Stimulated activated CD8-positive, alpha-beta memory T cell treated with anti-CD3 and anti-CD28 coated beads, Interleukin-7, amount 100 ng/mL, for 48 hours (primary cell): ENCODE measurements at regions not wholly inside any gene's neighbourhood (a gene's known extent, or its start where the extent isn't known, plus 50 kb on each side); places are given as distances from the start of the nearest gene placed in this dataset.

Source experiments
- DNase-seq, 2 donors: peaks; one replicate each; pipeline ENCODE4 v3.0.0-alpha.2; 2020; ENCODE audit warnings: low read depth in 1 of 2; ENCODE audit errors: extremely low read depth in 1 of 2

DNA sequence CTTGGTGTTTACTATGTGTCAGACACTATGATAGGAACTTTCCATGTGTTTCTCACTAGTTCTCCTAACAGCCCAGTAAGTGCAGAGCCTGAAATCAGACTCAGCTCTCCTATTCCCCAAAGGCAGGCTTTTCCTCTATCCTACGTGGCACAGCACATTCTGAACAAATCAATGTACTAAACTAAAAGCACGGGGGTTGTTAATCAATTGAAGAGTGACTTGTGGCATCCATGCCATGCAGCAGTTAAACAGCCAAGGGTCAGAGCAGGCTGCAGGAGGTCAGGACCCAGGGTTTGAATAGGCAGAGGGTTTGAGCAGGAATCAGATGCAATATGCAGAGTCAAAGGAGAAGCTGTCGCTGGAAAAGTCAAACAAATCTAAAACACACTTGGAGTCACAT lies 289.7 kb upstream of the LDB2 start:
- DNase-seq, result no peak

DNA sequence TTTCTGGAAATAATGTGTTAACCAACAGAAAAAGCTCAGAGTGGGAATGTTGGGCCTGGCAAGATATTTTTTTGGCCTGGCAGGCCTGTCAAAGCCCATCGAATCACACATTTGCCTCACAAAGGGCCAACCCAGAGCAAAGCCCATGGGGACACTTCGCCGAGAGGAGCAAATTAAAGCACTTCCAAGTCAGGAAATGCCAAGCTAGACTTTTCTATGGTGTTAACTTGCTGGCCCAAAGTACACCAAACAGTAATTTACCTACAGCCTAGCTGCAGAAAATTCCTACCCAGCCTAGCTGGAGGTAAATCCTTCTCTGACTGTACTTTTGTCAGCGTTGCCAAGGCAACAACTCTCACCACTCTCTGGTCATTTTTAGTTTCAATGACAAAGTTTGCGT lies 288.6 kb upstream of the LDB2 start:
- DNase-seq, result no peak

DNA sequence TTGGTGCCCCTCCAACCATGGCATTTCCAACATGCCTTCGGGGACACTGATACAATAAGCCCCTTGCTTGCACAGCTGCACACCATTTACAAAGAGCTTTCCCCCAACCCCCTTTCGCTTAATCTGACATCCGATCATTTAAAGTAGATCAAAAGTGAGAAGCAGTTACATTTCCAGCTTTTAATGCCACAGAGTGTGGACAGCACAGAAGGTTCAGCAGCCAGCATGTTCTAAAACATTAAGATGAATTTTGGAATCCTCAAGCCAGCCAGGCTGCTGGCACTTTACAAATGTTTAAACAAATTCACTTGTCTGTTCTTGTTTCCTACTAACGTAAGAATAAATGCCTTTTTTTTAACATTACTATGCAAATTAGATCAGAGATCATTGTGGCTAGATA lies 284.4 kb upstream of the LDB2 start:
- DNase-seq, result no peak

DNA sequence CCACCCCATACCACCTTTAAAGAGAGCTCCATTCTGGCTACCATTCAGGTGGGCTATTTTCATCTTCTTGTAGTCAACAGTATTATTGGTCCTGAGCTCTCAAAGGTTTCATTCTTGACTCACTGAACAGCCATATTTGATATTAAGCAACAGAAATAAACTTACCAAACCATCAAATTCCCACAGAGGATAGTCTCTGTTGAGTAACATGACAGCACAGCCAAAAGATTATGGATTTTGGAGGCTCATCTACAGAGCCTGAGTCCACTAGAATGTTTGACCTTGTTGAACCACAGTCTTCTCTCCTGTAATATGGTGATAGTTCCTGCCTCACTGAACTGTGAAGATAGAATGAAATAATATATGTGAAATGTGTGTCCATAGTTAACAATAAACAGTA lies 276.3 kb upstream of the LDB2 start:
- DNase-seq, result no peak

DNA sequence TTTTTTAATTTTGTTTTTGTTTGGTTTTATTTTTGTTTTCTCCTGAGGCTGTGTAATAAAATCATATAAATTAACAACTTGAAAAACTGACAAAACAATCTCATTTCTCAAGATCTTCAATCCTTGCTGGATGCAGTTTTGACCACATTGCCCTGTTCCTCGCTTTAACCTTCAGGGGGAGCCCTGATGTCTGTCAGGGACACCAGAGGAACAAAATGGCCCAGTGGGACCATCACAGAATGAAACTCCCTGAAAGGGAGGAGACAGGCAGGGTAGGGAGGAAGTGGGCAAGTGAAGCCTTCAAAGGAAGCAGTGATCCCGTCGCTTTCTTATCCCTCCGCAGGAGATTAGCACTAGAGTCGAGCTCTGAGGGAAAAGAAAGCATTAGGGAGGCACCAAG lies 274.9 kb upstream of the LDB2 start:
- no peak for DNase-seq

DNA sequence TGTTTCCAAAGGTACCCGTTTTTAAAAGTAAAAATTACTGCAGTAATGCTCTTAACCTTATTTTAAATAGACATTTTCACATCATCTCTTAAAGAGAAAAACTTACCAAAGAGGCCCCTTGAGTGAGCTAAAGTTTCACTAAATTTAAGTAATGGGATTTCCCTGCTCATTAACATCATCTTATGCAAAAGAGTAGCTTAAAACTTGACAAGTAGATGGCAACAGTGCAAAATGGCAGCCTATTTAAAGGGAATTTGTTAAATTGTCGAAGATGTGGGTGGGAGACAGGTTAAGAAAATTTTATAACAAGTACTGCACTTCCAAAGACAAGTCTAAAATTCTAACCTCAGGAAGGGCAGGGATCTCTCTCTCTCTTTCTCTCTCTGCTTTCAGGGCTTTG lies 271.7 kb upstream of the LDB2 start:
- DNase-seq, result no peak

DNA sequence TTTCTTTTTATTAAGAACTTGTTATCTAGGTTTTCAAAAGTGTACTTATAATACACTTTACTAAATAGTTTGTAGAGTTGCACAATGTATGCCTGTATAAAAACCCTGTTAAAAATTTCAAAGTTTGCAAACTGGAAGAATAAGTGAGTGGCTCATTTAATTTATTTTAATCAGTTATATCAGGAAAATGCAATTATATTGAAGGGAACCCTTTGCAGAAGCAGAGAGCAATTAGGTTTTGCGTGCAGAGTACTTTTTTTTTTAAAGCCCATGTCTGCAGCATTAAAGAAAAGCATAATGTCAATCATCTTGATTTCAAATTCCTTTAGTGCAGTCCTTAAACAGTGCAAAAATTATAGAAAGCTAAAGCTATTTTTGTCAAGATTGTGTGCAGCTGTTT lies 271.3 kb upstream of the LDB2 start:
- DNase-seq, result no peak

DNA sequence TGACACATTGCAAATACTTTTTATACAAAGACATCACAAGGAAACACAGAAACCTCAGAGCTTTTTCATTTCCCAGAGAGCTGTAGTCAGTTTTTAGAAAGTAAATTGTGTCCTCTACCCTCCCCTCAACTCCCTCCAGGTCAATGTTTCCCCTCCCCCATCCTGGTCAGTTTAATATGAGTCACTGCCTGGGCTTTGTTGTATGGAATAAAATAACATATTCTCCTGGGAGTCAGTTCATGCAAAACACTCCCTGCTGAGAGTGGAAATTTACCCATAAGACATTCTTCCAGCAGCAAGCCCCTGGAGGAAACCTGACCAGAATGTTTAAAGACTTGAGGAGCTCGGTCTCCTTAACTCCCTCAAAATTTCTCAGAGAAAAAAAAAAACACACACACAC lies 270.1 kb upstream of the LDB2 start:
- no peak for DNase-seq

DNA sequence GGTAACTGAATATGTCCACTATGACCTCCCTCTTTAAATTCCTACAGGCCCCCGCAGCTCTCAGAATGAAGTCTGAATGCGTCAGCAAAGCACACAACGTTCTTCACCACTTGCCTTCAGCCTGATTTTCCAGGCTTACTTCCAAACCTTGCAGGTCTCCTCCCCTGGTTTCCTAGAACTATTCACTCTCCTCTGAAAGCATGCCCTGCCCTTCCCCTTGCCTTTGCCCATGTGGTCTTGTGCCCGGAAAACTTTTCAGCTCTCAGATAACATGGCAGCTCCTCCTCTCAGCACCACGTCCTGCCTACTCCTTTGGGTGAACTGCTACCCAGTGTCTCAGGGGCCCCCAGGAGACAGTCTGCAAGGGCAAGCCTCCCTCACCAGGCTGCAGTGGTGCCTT lies 268.5 kb upstream of the LDB2 start:
- DNase-seq, result no peak

DNA sequence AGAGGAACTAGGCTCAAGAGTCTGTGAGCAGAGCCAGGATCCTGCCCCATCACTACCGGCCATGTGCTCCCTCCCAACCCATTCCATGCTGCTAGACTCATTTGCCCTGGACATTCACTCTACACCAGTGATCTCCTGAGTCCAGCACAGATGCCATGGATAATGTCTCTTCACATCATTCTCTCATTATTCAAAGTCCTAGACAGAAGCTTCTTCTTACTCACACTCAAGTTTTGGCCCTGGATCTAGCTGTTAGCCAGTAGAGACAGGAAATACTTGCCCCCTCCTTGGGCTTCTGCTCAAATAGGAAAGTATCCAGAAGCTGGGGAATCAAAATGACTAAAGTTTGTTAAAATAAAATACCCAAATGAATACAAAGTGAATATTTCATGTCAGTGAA lies 266.8 kb upstream of the LDB2 start:
- DNase-seq, result no peak

DNA sequence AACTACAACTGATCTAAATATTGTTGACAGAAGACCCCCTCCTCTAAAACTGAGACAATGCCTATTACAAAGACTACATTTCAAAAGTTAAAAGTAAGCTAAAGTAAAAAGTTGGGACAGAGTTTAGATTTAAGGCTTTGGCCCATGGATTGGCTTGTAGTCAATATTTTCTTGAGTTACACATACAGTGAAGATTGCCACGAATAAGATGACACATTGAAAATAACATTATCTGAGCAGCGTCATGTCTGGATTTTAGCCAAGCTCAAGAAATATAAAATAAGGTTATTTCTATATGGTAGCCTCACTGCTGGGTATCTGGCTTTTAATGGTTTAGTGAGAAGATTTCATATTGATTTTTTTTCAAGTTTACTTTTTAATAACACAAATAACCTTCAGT lies 266.2 kb upstream of the LDB2 start:
- DNase-seq, result no peak

DNA sequence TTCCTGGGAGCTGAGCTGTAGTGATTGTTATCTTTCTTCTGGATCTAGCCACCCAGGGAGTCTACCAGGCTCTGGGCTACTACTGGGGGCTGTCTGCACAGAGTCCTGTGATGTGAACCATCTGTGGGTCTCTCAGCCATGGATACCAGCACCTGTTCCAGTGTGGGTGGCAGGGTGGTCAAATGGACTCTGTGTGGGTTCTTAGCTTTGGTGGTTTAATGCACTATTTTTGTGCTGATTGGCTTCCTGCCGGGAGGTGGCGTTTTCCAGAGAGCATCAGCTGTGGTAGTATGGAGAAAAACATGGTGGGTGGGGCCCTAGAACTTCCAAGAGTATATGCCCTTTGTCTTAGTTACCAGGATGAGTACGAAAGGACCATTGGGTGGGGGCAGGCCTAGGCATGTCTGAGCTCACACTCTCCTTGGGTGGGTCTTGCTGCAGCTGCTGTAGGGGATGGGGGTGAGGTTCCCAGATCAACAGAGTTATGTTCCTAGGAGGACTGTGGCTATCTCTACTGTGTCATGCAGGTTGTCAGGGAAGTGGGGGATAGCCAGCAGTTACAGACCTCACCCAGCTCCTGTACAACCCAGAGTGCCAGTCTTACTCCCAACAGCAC lies 264.8 kb upstream of the LDB2 start:
- no peak for DNase-seq

DNA sequence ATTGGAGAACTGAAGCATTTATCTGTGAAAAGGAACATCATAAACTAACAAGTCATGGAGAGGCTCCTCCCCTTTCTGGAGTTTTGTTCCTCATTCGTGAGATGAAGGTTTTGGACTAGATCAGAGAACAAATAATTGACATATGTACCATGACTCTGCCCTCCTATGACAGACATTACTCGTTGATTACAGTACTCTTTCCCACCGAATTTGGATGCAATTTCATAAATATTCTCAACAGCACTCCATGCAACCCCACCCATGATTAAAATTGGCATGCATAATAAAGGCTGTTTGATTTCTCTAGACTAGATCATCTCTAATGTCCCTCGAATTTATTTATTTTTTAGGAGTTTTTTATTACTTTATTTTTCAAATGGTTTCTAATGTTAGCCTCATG lies 258.9 kb upstream of the LDB2 start:
- no peak for DNase-seq

DNA sequence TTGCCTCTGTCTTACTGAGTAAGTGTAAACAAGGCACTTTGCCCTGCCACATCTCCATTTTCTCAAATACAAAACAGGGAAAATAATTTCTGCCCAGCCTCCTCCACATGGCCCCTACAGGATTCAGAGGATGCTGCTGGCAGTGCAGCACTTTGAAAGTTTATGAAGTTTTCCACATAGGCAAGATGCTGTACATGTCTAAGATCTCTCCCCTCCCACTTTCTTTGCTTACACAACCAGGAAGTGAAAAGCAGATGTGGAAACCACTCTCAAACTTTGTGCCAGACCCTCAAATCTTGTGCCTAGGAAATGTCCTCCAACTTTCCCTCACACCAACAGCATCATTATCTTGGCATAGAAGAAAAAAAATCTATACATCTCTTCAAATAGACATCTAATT lies 257.0 kb upstream of the LDB2 start:
- no peak for DNase-seq

DNA sequence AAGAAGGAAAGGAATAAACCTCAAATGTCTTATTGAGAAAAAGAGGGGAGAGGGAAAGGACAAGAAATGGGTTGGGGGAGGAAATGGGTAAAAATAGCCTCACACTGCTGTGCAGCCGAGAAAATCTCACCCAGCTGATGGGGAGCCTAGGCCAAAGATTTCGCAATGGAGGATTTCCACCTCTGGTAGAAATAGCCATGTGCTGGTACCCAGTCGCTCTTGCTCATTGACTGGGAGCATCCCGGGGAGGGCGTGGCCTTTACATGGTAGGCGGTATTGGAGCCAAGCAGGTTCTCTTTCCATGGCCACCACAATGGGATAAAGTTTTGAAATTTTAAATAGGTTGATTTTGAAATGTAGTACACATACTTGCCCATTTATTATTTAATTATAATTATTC lies 255.1 kb upstream of the LDB2 start:
- DNase-seq, result no peak

DNA sequence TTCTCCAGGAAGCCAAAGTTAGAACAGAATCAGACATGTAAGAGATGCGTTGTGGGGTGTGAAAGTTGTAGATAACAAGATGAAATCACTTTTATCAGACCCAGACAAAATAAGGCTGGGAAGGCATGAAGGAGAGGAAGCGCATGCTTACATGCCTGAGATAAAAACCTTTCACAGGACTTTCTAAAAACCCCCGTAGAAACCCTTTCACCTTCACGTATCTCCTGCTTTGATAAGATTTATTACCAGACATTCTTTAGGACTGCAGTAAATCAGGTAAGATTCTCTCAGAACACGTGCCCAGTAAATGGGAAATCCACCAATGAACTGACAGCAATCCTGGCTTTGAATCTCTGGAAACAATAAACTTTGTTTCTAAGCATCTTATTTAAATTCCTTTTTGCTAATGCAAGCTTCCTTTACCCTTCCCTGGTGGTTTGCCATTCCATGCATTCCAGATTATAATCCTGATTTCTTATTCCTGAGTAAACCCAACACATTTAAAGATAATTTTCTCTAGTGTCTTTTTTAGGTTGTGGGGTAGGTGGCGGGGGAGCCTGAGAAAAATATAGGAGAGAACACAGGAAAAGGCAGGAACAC lies 254.6 kb upstream of the LDB2 start:
- DNase-seq, result no peak

DNA sequence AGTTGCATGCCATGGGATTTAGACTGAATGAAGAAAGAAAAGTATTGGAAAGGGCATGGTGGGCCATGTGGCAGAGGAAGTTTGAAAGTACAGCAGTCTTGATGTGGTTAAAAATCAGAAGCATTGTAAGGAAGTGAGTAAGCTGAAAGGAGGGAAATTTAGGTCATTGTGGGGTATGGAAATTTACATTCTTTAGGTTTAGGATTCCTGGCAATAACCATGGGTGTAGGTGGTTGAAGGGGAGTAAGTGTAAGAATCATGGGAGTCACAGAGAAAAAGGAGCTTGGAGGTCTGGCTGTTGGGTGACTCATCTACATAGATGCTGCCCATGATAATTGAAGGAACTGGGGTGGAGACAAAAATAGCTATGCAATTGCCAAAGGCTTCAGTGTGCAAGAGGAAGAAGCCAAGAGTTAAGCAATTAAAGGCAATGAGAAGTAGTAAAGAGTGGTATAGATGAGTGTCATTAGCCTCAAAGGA lies 243.8 kb upstream of the LDB2 start:
- no peak for DNase-seq

DNA sequence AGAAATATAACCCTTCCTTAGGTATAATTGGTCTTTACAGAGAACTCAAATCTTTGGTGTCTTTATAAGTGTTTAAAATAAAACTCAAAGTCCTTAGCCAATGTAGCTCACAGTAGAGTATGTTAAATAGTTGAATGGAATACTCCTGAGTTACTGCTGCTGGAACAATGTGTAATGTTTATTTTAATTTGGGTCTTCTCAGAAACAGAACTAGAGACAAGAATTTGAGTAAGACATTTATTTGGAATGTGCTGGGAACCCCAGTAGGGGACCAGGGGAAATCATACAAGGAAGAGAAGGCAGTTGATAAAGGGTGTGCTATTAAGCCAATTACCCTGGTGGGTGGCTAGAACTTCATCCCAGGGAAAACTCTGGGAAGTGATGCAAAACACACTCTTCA lies 240.4 kb upstream of the LDB2 start:
- no peak for DNase-seq

DNA sequence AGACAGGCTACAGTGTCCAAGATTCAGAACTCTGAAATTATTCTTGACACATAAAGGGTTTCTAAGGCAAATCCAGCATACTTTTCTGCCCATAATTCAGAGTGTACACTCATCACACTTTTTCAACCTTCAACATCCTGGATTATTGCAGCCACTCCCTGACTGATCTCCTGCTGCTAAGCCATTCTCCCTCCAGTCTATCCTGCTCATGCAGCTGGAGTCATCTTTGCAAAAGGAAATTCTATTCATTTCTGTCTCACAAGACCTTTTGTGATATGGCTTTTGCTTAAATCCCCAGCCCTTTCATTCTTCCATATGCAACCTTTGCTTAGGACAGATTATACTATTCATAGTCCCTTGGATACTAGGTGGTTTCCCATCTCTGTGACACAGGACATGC lies 236.1 kb upstream of the LDB2 start:
- no peak for DNase-seq

DNA sequence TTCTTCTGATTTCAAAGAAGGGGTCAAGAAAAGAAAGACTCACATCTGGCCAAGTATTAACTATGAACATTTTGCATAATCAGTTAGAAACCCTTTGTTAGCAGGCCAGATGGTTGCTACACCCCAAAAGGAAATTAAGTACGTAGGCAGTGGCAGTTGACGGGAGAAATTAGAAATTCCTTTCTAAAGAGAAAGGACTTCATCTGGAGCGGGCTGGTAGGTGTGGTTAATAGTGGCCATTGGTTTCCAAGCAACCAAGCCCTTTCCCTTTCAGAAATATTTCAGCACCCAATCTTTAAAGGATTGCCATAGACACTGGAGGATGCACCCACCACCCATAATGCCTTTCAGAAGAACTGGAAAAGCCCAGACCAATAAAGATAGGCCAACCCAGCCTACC lies 235.7 kb upstream of the LDB2 start:
- no peak for DNase-seq

DNA sequence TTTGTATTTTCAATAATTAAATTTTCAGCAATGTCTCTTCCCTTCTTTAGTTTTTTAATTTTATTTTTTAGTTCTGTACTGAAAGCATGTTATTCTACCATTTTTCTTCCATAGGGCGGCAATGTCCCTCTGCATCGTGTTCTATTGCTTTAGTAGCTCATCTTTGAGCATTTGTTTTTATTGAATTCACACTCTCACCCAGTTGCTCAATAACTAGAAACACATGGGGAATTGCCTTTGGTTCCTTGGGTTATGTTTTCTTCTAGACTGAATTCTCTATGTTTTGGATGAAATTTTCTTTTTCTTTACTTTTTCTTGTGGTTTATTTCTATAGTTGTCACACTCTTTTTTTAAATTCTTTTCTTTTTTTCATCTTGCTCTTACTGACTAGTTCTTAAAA lies 233.8 kb upstream of the LDB2 start:
- DNase-seq, result no peak

DNA sequence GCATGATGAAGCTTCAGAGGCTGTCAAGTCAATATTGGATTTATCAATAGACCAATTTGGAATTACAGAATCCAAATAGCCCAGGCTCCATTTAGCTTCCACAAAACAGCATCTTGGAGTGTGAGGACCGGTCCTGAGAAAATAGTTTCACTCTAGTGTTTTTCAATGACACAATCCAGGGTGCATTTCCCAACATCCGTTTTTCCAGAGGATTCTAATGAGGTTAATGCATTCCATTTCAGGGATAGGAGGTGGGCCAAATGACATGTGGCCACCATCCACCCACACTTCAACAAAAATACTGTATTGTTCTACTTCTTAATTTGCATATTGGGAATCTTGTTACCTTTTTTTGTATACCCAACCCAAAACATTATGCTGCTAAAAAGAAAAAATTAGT lies 229.8 kb upstream of the LDB2 start:
- DNase-seq, result no peak

DNA sequence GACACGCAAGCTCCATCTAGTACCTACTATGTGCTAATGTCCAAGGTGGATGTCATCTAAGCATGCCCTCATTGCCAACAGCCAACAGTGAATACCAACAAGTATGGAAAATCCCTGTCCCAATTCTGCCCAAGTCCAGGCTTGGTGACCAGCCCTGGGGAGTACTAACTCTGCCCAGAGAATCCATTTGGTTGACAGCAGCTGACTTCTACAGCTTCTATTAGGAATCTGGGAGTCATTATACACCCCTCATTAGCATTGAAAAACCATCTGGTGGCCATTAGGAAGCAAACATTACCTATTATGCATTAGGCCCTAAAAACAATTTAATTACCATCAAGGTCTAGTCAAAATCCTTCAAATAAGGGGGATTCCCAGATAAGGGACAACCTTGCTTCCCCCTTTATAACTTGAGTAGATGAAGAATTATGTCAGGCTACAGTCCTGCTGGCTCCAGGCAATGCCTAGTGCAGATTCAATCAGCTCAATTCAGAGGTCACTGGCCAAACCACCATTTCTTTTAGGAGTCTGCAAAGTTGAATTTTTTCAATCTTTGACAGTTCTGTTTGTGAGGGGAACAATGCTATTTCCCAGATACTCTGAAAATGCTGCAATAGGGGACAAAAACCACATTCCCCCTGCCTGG lies 228.0 kb upstream of the LDB2 start:
- DNase-seq, result no peak
